B cell (primary cell): ENCODE measurements at regions not wholly inside any gene's neighbourhood (a gene's known extent, or its start where the extent isn't known, plus 50 kb on each side); places are given as distances from the start of the nearest gene placed in this dataset.

Source experiments
- CTCF ChIP-seq: fragments of 200-600 bp; IDR thresholded peaks from one replicate; pipeline ENCODE4 v1.8.0; 2022; ENCODE audit warnings: antibody characterized with exemption, mild to moderate bottlenecking
- EZH2 ChIP-seq: IDR thresholded peaks from 2 replicates; pipeline ENCODE4 v1.6.1; 2012; ENCODE audit warnings: borderline replicate concordance, low read depth, mild to moderate bottlenecking, moderate library complexity, low read length; ENCODE audit not compliant: insufficient read depth, poor library complexity, severe bottlenecking

- TF ChIP-seq CTCF (no peak), EZH2 (no peak)
Observed at GRCh38 chr6:155694419-155694790, 238.8 kb upstream of the NOX3 start.
